ENCODE measurements at regions not wholly inside any gene's neighbourhood (a gene's known extent, or its start where the extent isn't known, plus 50 kb on each side); places are given as distances from the start of the nearest gene placed in this dataset.

- TF ChIP-seq, protein P1, sequence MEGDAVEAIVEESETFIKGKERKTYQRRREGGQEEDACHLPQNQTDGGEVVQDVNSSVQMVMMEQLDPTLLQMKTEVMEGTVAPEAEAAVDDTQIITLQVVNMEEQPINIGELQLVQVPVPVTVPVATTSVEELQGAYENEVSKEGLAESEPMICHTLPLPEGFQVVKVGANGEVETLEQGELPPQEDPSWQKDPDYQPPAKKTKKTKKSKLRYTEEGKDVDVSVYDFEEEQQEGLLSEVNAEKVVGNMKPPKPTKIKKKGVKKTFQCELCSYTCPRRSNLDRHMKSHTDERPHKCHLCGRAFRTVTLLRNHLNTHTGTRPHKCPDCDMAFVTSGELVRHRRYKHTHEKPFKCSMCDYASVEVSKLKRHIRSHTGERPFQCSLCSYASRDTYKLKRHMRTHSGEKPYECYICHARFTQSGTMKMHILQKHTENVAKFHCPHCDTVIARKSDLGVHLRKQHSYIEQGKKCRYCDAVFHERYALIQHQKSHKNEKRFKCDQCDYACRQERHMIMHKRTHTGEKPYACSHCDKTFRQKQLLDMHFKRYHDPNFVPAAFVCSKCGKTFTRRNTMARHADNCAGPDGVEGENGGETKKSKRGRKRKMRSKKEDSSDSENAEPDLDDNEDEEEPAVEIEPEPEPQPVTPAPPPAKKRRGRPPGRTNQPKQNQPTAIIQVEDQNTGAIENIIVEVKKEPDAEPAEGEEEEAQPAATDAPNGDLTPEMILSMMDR (IDR thresholded peaks at IDR 0.05): no peak
- TF ChIP-seq POLR2A (IDR thresholded peaks at IDR 0.05): no peak
Observed at GRCh38 chr1:5603353-5604104, 388.7 kb downstream of the NPHP4 start.

All from lower leg skin (tissue), 3 donors.